ENCODE measurements at regions not wholly inside any gene's neighbourhood (a gene's known extent, or its start where the extent isn't known, plus 50 kb on each side); places are given as distances from the start of the nearest gene placed in this dataset.
"Not testable (repeated sequence)": the region's sequence is repeated elsewhere in the genome, so short reads cannot be mapped to it uniquely, and the experiment has no call there.

GRCh38 chr14:106170163-106170658, 643.8 kb downstream of the TMEM121 start:
- 67 to 69% methylated on average over 13 of the region's 13 CpGs for WGBS, 2 experiments
- not testable (repeated sequence) for H3K36me3 ChIP-seq (ENCODE audit: control insufficient read depth, insufficient read depth, low read length)

GRCh38 chr14:106174206-106174605, 647.8 kb downstream of the TMEM121 start:
- H3K9me3 ChIP-seq (ENCODE audit: control insufficient read depth, low read length), result peaks cover 10% of the 10 kb centered on the region
- H3K27me3 ChIP-seq (ENCODE audit: control insufficient read depth, insufficient read depth, low read length, poor library complexity, severe bottlenecking), result no peaks in the 10 kb centered on the region
- 62% methylated on average over 7 of the region's 7 CpGs for WGBS, 2 experiments
- no peak overlapping the region for H3K4me3 ChIP-seq (ENCODE audit: insufficient read depth, low read depth, low read length)
- H3K36me3 ChIP-seq (ENCODE audit: control insufficient read depth, insufficient read depth, low read length), result no peaks in the 10 kb centered on the region
- H3K27ac ChIP-seq (ENCODE audit: insufficient read depth, low read depth, low read length, poor library complexity, severe bottlenecking), result no peak overlapping the region
- no peaks in the 10 kb centered on the region for H3K4me1 ChIP-seq (ENCODE audit: control insufficient read depth, insufficient read depth, low read length)

More at GRCh38 chr14:106170163-106170658, 643.8 kb downstream of the TMEM121 start:
- not testable (repeated sequence) for H3K27me3 ChIP-seq (ENCODE audit: control insufficient read depth, insufficient read depth, low read length, poor library complexity, severe bottlenecking); H3K27ac ChIP-seq (ENCODE audit: insufficient read depth, low read depth, low read length, poor library complexity, severe bottlenecking); H3K4me3 ChIP-seq (ENCODE audit: insufficient read depth, low read depth, low read length); H3K9me3 ChIP-seq (ENCODE audit: control insufficient read depth, low read length); H3K4me1 ChIP-seq (ENCODE audit: control insufficient read depth, insufficient read depth, low read length)

GRCh38 chr14:106177266-106178246, 651.2 kb downstream of the TMEM121 start:
- WGBS, 2 experiments, result 45 to 47% methylated on average over 6 to 7 of the region's 7 CpGs
- not testable (repeated sequence) for H3K4me3 ChIP-seq (ENCODE audit: insufficient read depth, low read depth, low read length); H3K9me3 ChIP-seq (ENCODE audit: control insufficient read depth, low read length); H3K4me1 ChIP-seq (ENCODE audit: control insufficient read depth, insufficient read depth, low read length); H3K27me3 ChIP-seq (ENCODE audit: control insufficient read depth, insufficient read depth, low read length, poor library complexity, severe bottlenecking); H3K27ac ChIP-seq (ENCODE audit: insufficient read depth, low read depth, low read length, poor library complexity, severe bottlenecking); H3K36me3 ChIP-seq (ENCODE audit: control insufficient read depth, insufficient read depth, low read length)

- Histone ChIP-seq H3K27ac (ENCODE audit: insufficient read depth, low read depth, low read length, poor library complexity, severe bottlenecking) (no peak overlapping the region), H3K36me3 (ENCODE audit: control insufficient read depth, insufficient read depth, low read length) (no peaks in the 10 kb centered on the region), H3K27me3 (ENCODE audit: control insufficient read depth, insufficient read depth, low read length, poor library complexity, severe bottlenecking) (no peaks in the 10 kb centered on the region), H3K9me3 (ENCODE audit: control insufficient read depth, low read length) (peaks cover 7% of the 10 kb centered on the region), H3K4me3 (ENCODE audit: insufficient read depth, low read depth, low read length) (no peak overlapping the region), H3K4me1 (ENCODE audit: control insufficient read depth, insufficient read depth, low read length) (no peaks in the 10 kb centered on the region)
- 53 to 64% methylated on average over 2 of the region's 2 CpGs for WGBS, 2 experiments
Measured at GRCh38 chr14:106179761-106180160, 653.4 kb downstream of the TMEM121 start.

GRCh38 chr14:106184771-106185170, 658.4 kb downstream of the TMEM121 start:
- 77 to 78% methylated on average over 8 of the region's 8 CpGs for WGBS, 2 experiments
- not testable (repeated sequence) for H3K4me1 ChIP-seq (ENCODE audit: control insufficient read depth, insufficient read depth, low read length); H3K27ac ChIP-seq (ENCODE audit: insufficient read depth, low read depth, low read length, poor library complexity, severe bottlenecking); H3K36me3 ChIP-seq (ENCODE audit: control insufficient read depth, insufficient read depth, low read length); H3K9me3 ChIP-seq (ENCODE audit: control insufficient read depth, low read length); H3K27me3 ChIP-seq (ENCODE audit: control insufficient read depth, insufficient read depth, low read length, poor library complexity, severe bottlenecking); H3K4me3 ChIP-seq (ENCODE audit: insufficient read depth, low read depth, low read length)

- H3K36me3 ChIP-seq (ENCODE audit: control insufficient read depth, insufficient read depth, low read length); H3K9me3 ChIP-seq (ENCODE audit: control insufficient read depth, low read length); H3K27ac ChIP-seq (ENCODE audit: insufficient read depth, low read depth, low read length, poor library complexity, severe bottlenecking); H3K27me3 ChIP-seq (ENCODE audit: control insufficient read depth, insufficient read depth, low read length, poor library complexity, severe bottlenecking); H3K4me1 ChIP-seq (ENCODE audit: control insufficient read depth, insufficient read depth, low read length); H3K4me3 ChIP-seq (ENCODE audit: insufficient read depth, low read depth, low read length): not testable (repeated sequence)
- WGBS, 2 experiments, result 84 to 88% methylated on average over 4 to 6 of the region's 6 CpGs
Measured at GRCh38 chr14:106185174-106185836, 658.9 kb downstream of the TMEM121 start.

GRCh38 chr14:106185837-106186233, 659.5 kb downstream of the TMEM121 start:
- 29 to 58% methylated on average over 2 to 4 of the region's 4 CpGs for WGBS, 2 experiments
- Histone ChIP-seq H3K27ac (ENCODE audit: insufficient read depth, low read depth, low read length, poor library complexity, severe bottlenecking) (no peak overlapping the region), H3K27me3 (ENCODE audit: control insufficient read depth, insufficient read depth, low read length, poor library complexity, severe bottlenecking) (no peaks in the 10 kb centered on the region), H3K4me1 (ENCODE audit: control insufficient read depth, insufficient read depth, low read length) (no peaks in the 10 kb centered on the region), H3K36me3 (ENCODE audit: control insufficient read depth, insufficient read depth, low read length) (no peaks in the 10 kb centered on the region), H3K4me3 (ENCODE audit: insufficient read depth, low read depth, low read length) (no peak overlapping the region), H3K9me3 (ENCODE audit: control insufficient read depth, low read length) (peaks cover 8% of the 10 kb centered on the region)

GRCh38 chr14:106187216-106187615, 660.8 kb downstream of the TMEM121 start:
- 60 to 61% methylated on average over 2 to 3 of the region's 3 CpGs for WGBS, 2 experiments

GRCh38 chr14:106192701-106193100, 666.3 kb downstream of the TMEM121 start:
- not testable (repeated sequence) for H3K4me3 ChIP-seq (ENCODE audit: insufficient read depth, low read depth, low read length); H3K27ac ChIP-seq (ENCODE audit: insufficient read depth, low read depth, low read length, poor library complexity, severe bottlenecking); H3K9me3 ChIP-seq (ENCODE audit: control insufficient read depth, low read length); H3K4me1 ChIP-seq (ENCODE audit: control insufficient read depth, insufficient read depth, low read length); H3K27me3 ChIP-seq (ENCODE audit: control insufficient read depth, insufficient read depth, low read length, poor library complexity, severe bottlenecking); H3K36me3 ChIP-seq (ENCODE audit: control insufficient read depth, insufficient read depth, low read length)

More at GRCh38 chr14:106187216-106187615, 660.8 kb downstream of the TMEM121 start:
- Histone ChIP-seq H3K4me1 (ENCODE audit: control insufficient read depth, insufficient read depth, low read length) (no peaks in the 10 kb centered on the region), H3K4me3 (ENCODE audit: insufficient read depth, low read depth, low read length) (no peak overlapping the region), H3K9me3 (ENCODE audit: control insufficient read depth, low read length) (peaks cover 8% of the 10 kb centered on the region), H3K36me3 (ENCODE audit: control insufficient read depth, insufficient read depth, low read length) (no peaks in the 10 kb centered on the region), H3K27me3 (ENCODE audit: control insufficient read depth, insufficient read depth, low read length, poor library complexity, severe bottlenecking) (no peaks in the 10 kb centered on the region), H3K27ac (ENCODE audit: insufficient read depth, low read depth, low read length, poor library complexity, severe bottlenecking) (no peak overlapping the region)

GRCh38 chr14:106196459-106196858, 670.1 kb downstream of the TMEM121 start:
- not testable (repeated sequence) for H3K4me3 ChIP-seq (ENCODE audit: insufficient read depth, low read depth, low read length); H3K27ac ChIP-seq (ENCODE audit: insufficient read depth, low read depth, low read length, poor library complexity, severe bottlenecking); H3K36me3 ChIP-seq (ENCODE audit: control insufficient read depth, insufficient read depth, low read length); H3K27me3 ChIP-seq (ENCODE audit: control insufficient read depth, insufficient read depth, low read length, poor library complexity, severe bottlenecking); H3K4me1 ChIP-seq (ENCODE audit: control insufficient read depth, insufficient read depth, low read length)
- H3K9me3 ChIP-seq (ENCODE audit: control insufficient read depth, low read length), result peaks cover 18% of the 10 kb centered on the region
- 74 to 75% methylated on average over 7 of the region's 7 CpGs for WGBS, 2 experiments

Data from ectodermal cell (in vitro differentiated cells).